Left lobe of liver (tissue), 2 donors: ENCODE measurements at regions not wholly inside any gene's neighbourhood (a gene's known extent, or its start where the extent isn't known, plus 50 kb on each side); places are given as distances from the start of the nearest gene placed in this dataset.
"Not testable (repeated sequence)": the region's sequence is repeated elsewhere in the genome, so short reads cannot be mapped to it uniquely, and the experiment has no call there.

Source experiments
- ATAC-seq: fragments of 200-7000 bp; cut with Tn5 transposase; one replicate; pipeline ENCODE4 v1.9.1; 2020; ENCODE audit warnings: mild to moderate bottlenecking, moderate library complexity
- DNase-seq: peaks from one replicate; pipeline ENCODE4 v3.0.0-alpha.2; 2020; ENCODE audit warnings: low spot score
- donor health status: DM: no; HTN: no; CAD: no; lungs with moderate emphysema.
- donor health status: DM: no; HTN: yes; CAD: no.

- no peak for ATAC-seq
- no peak for DNase-seq
Measured at GRCh38 chr11:22454461-22455090, 116.4 kb downstream of the SLC17A6 start.

- DNase-seq (no peak), ATAC-seq (no peak)
Measured at GRCh38 chr11:22449441-22449840, 111.3 kb downstream of the SLC17A6 start.

GRCh38 chr11:22444076-22444475 lies 105.9 kb downstream of the SLC17A6 start:
- no peak for ATAC-seq
- no peak for DNase-seq

- no peak for DNase-seq
- no peak for ATAC-seq
Measured at GRCh38 chr11:22441831-22442230, 103.7 kb downstream of the SLC17A6 start.

GRCh38 chr11:22435582-22435981 lies 97.4 kb downstream of the SLC17A6 start:
- DNase-seq, ATAC-seq: not testable (repeated sequence)

GRCh38 chr11:22433517-22433916 lies 95.3 kb downstream of the SLC17A6 start:
- no peak for ATAC-seq
- no peak for DNase-seq

- ATAC-seq (no peak), DNase-seq (no peak)
Measured at GRCh38 chr11:22433094-22433455, 94.9 kb downstream of the SLC17A6 start.

- no peak for ATAC-seq
- no peak for DNase-seq
Measured at GRCh38 chr11:22432291-22433093, 94.3 kb downstream of the SLC17A6 start.

- ATAC-seq (no peak), DNase-seq (no peak)
Measured at GRCh38 chr11:22431106-22431505, 92.9 kb downstream of the SLC17A6 start.

- DNase-seq (no peak), ATAC-seq (no peak)
Measured at GRCh38 chr11:22430639-22431038, 92.5 kb downstream of the SLC17A6 start.

GRCh38 chr11:22430141-22430541 lies 92.0 kb downstream of the SLC17A6 start:
- DNase-seq (no peak), ATAC-seq (no peak)
